HEK293 (cell line): ENCODE measurements at regions not wholly inside any gene's neighbourhood (a gene's known extent, or its start where the extent isn't known, plus 50 kb on each side); places are given as distances from the start of the nearest gene placed in this dataset.

ENCODE experiments used
- YY1 ChIP-seq: fragments of 450-650 bp; formaldehyde crosslinking; IDR thresholded peaks from 2 replicates; pipeline ENCODE4 v1.5.1; 2018; ENCODE audit warnings: missing biosample characterization, missing genetic modification characterization
- ZBTB1 ChIP-seq: fragments of 450-650 bp; formaldehyde crosslinking; IDR thresholded peaks from 2 replicates; pipeline ENCODE4 v1.5.1; 2016; ENCODE audit warnings: missing biosample characterization, missing genetic modification characterization
- ZBTB17 ChIP-seq: fragments of 450-650 bp; formaldehyde crosslinking; IDR thresholded peaks from 2 replicates; pipeline ENCODE4 v1.5.1; 2016; ENCODE audit warnings: missing biosample characterization, missing genetic modification characterization
- ZNF114 ChIP-seq: fragments of 450-650 bp; formaldehyde crosslinking; IDR thresholded peaks from 2 replicates; pipeline ENCODE4 v1.5.0; 2017; ENCODE audit warnings: missing biosample characterization, missing genetic modification characterization
- ZNF121 ChIP-seq: fragments of 450-650 bp; formaldehyde crosslinking; IDR thresholded peaks from 2 replicates; pipeline ENCODE4 v1.5.1; 2016; ENCODE audit warnings: missing biosample characterization, missing genetic modification characterization
- ZNF350 ChIP-seq: fragments of 450-650 bp; formaldehyde crosslinking; IDR thresholded peaks from 2 replicates; pipeline ENCODE4 v1.5.0; 2017; ENCODE audit warnings: missing biosample characterization, mild to moderate bottlenecking, missing genetic modification characterization
- ZSCAN18 ChIP-seq: fragments of 450-650 bp; formaldehyde crosslinking; IDR thresholded peaks from 2 replicates; pipeline ENCODE4 v1.5.1; 2016; ENCODE audit warnings: missing biosample characterization, missing genetic modification characterization
- TF ChIP-seq, protein P1 (sequence below): fragments of 450-650 bp; formaldehyde crosslinking; IDR thresholded peaks from 2 replicates; pipeline ENCODE4 v1.5.1; 2016; ENCODE audit warnings: missing biosample characterization, missing genetic modification characterization
- TF ChIP-seq, protein P2 (sequence below): fragments of 450-650 bp; formaldehyde crosslinking; IDR thresholded peaks from 2 replicates; pipeline ENCODE4 v1.5.1; 2016; ENCODE audit warnings: missing biosample characterization, missing genetic modification characterization

DNA sequence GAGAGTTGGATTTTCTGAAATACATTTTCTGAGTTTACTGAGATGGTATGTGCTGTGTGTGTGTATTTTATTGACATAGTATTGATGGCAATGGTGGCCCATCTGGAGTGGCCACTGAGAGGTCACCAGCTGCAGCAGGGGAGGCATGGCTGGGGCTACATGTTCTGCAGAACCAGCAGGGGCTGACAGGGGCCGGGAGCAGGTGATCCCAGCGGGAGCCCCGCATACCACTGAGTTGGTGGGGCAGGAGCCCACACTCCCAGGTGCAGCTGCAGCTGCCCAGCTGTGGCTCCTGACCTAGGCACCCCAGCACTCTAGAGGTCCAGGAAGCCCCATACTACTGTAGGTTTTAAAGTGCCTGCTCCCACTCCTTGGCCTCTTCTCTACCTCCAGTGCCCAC, 1044.2 kb upstream of the CDH9 start:
- TF ChIP-seq, protein P1, sequence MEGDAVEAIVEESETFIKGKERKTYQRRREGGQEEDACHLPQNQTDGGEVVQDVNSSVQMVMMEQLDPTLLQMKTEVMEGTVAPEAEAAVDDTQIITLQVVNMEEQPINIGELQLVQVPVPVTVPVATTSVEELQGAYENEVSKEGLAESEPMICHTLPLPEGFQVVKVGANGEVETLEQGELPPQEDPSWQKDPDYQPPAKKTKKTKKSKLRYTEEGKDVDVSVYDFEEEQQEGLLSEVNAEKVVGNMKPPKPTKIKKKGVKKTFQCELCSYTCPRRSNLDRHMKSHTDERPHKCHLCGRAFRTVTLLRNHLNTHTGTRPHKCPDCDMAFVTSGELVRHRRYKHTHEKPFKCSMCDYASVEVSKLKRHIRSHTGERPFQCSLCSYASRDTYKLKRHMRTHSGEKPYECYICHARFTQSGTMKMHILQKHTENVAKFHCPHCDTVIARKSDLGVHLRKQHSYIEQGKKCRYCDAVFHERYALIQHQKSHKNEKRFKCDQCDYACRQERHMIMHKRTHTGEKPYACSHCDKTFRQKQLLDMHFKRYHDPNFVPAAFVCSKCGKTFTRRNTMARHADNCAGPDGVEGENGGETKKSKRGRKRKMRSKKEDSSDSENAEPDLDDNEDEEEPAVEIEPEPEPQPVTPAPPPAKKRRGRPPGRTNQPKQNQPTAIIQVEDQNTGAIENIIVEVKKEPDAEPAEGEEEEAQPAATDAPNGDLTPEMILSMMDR (tag by site-specific recombination) = no peak
- no peak for TF ChIP-seq ZBTB1 (tag by site-specific recombination)
- no peak for TF ChIP-seq ZSCAN18 (tag by site-specific recombination)
- TF ChIP-seq, protein P2, sequence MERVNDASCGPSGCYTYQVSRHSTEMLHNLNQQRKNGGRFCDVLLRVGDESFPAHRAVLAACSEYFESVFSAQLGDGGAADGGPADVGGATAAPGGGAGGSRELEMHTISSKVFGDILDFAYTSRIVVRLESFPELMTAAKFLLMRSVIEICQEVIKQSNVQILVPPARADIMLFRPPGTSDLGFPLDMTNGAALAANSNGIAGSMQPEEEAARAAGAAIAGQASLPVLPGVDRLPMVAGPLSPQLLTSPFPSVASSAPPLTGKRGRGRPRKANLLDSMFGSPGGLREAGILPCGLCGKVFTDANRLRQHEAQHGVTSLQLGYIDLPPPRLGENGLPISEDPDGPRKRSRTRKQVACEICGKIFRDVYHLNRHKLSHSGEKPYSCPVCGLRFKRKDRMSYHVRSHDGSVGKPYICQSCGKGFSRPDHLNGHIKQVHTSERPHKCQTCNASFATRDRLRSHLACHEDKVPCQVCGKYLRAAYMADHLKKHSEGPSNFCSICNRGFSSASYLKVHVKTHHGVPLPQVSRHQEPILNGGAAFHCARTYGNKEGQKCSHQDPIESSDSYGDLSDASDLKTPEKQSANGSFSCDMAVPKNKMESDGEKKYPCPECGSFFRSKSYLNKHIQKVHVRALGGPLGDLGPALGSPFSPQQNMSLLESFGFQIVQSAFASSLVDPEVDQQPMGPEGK (tag by site-specific recombination) = no peak
- no peak for TF ChIP-seq ZNF121 (tag by site-specific recombination)
- no peak for TF ChIP-seq YY1 (tag by site-specific recombination)
- TF ChIP-seq ZNF114 (tag by site-specific recombination) = no peak
- no peak for TF ChIP-seq ZBTB17 (tag by site-specific recombination)
- no peak for TF ChIP-seq ZNF350 (tag by site-specific recombination)
